Calu3 (cell line): ENCODE measurements at regions not wholly inside any gene's neighbourhood (a gene's known extent, or its start where the extent isn't known, plus 50 kb on each side); places are given as distances from the start of the nearest gene placed in this dataset.
"Not testable (repeated sequence)": the region's sequence is repeated elsewhere in the genome, so short reads cannot be mapped to it uniquely, and the experiment has no call there.

ENCODE experiments used
- BruUV-seq: library from RNA; stranded (reverse); fragments of 400-500 nt; replicated peaks from 2 replicates; lab custom pipeline; 2021; lab: Mats Ljungman, UMichigan
- CTCF ChIA-PET: fragments of 300-600 bp; sonication (Branson Sonifier 250); formaldehyde crosslinking; loops from one replicate; lab custom pipeline; 2022; ENCODE audit warnings: antibody characterized with exemption; lab: Charles Lee
- DNase-seq: peaks from one replicate; pipeline ENCODE4 v3.0.0; 2022
- H3K27ac Mint-ChIP-seq: one replicate; pipeline ENCODE4 v1.8.0; 2022; ENCODE audit warnings: mixed read lengths; ENCODE audit not compliant: unreplicated experiment
- H3K27me3 Mint-ChIP-seq: one replicate; pipeline ENCODE4 v1.8.0; 2022; ENCODE audit warnings: mixed read lengths; ENCODE audit not compliant: unreplicated experiment
- H3K36me3 Mint-ChIP-seq: one replicate; pipeline ENCODE4 v1.8.0; 2022; ENCODE audit warnings: mild to moderate bottlenecking, moderate library complexity, mixed read lengths; ENCODE audit not compliant: insufficient read depth, unreplicated experiment
- H3K4me1 Mint-ChIP-seq: one replicate; pipeline ENCODE4 v1.8.0; 2022; ENCODE audit warnings: mild to moderate bottlenecking, low read depth, mixed read lengths; ENCODE audit not compliant: unreplicated experiment
- H3K4me3 Mint-ChIP-seq: one replicate; pipeline ENCODE4 v1.8.0; 2022; ENCODE audit warnings: mild to moderate bottlenecking, low read depth, moderate library complexity, mixed read lengths; ENCODE audit not compliant: unreplicated experiment
- H3K9me3 Mint-ChIP-seq: one replicate; pipeline ENCODE4 v1.8.0; 2022; ENCODE audit warnings: low read depth, mixed read lengths; ENCODE audit not compliant: unreplicated experiment
- CTCF ChIP-seq: fragments of 200-600 bp; IDR thresholded peaks from one replicate; pipeline ENCODE4 v1.8.0; 2022; ENCODE audit warnings: antibody characterized with exemption; ENCODE audit not compliant: unreplicated experiment
- intact Hi-C: fragments of 100-400 bp; cut with micrococcal nuclease; formaldehyde crosslinking; loops from one replicate; pipeline ENCODE4 v1.10.0; 2022; ENCODE audit not compliant: unreplicated experiment

- H3K27me3 Mint-ChIP-seq, result no peaks in the 10 kb centered on the region
- peaks cover 6% of the 10 kb centered on the region for H3K9me3 Mint-ChIP-seq
- no TSS peak for BruUV-seq
- no peak for DNase-seq
- TF ChIP-seq CTCF, result no peak
- CTCF ChIA-PET, result no interaction called here
- H3K4me3 Mint-ChIP-seq, result no peak overlapping the region
- H3K4me1 Mint-ChIP-seq, result no peaks in the 10 kb centered on the region
- H3K36me3 Mint-ChIP-seq, result no peaks in the 10 kb centered on the region
- intact Hi-C loops, result no loop called here
- no peak overlapping the region for H3K27ac Mint-ChIP-seq
Measured at GRCh38 chr10:127635882-127636281, 86.8 kb downstream of the NPS start.

GRCh38 chr10:127648885-127649284 is 88.1 kb upstream of the FOXI2 start:
- TF ChIP-seq CTCF, result no peak
- no peaks in the 10 kb centered on the region for H3K4me1 Mint-ChIP-seq
- H3K27me3 Mint-ChIP-seq, result peaks cover 15% of the 10 kb centered on the region
- H3K4me3 Mint-ChIP-seq, result no peak overlapping the region
- intact Hi-C loops, result no loop called here
- CTCF ChIA-PET, result no interaction called here
- no peak overlapping the region for H3K27ac Mint-ChIP-seq
- BruUV-seq, result no TSS peak
- H3K9me3 Mint-ChIP-seq, result no peaks in the 10 kb centered on the region
- no peak for DNase-seq
- H3K36me3 Mint-ChIP-seq, result no peaks in the 10 kb centered on the region

- DNase-seq, result peak; percentile 9
- Mint-ChIP-seq H3K36me3 (no peaks in the 10 kb centered on the region), H3K27me3 (peaks cover 15% of the 10 kb centered on the region), H3K4me1 (no peaks in the 10 kb centered on the region), H3K9me3 (no peaks in the 10 kb centered on the region), H3K27ac (no peak overlapping the region), H3K4me3 (no peak overlapping the region)
- intact Hi-C loops, result no loop called here
- no TSS peak for BruUV-seq
- no peak for TF ChIP-seq CTCF
- CTCF ChIA-PET, result no interaction called here
Measured at GRCh38 chr10:127649642-127650041, 87.3 kb upstream of the FOXI2 start.

GRCh38 chr10:127657056-127657455 is 79.9 kb upstream of the FOXI2 start:
- Mint-ChIP-seq H3K4me3 (no peak overlapping the region), H3K36me3 (no peaks in the 10 kb centered on the region), H3K27me3 (no peaks in the 10 kb centered on the region), H3K27ac (no peak overlapping the region), H3K4me1 (no peaks in the 10 kb centered on the region), H3K9me3 (no peaks in the 10 kb centered on the region)
- no peak for DNase-seq
- CTCF ChIA-PET, result no interaction called here
- intact Hi-C loops, result no loop called here
- TF ChIP-seq CTCF, result no peak
- BruUV-seq, result no TSS peak

- CTCF ChIA-PET, result not testable (repeated sequence)
Measured at GRCh38 chr10:127676430-127676829, 60.6 kb upstream of the FOXI2 start.

More at GRCh38 chr10:127676430-127676829, 60.6 kb upstream of the FOXI2 start:
- peaks cover 13% of the 10 kb centered on the region for H3K27me3 Mint-ChIP-seq
- H3K4me3 Mint-ChIP-seq, BruUV-seq, DNase-seq, intact Hi-C loops, H3K36me3 Mint-ChIP-seq, H3K27ac Mint-ChIP-seq, H3K4me1 Mint-ChIP-seq, H3K9me3 Mint-ChIP-seq: not testable (repeated sequence)
